Inflammatory macrophage treated with lipopolysaccharide for 4 hours (primary cell): ENCODE measurements at regions not wholly inside any gene's neighbourhood (a gene's known extent, or its start where the extent isn't known, plus 50 kb on each side); places are given as distances from the start of the nearest gene placed in this dataset.

Experiments used
- DNase-seq: peaks from one replicate; pipeline ENCODE4 v3.0.0-alpha.2; 2020

DNA sequence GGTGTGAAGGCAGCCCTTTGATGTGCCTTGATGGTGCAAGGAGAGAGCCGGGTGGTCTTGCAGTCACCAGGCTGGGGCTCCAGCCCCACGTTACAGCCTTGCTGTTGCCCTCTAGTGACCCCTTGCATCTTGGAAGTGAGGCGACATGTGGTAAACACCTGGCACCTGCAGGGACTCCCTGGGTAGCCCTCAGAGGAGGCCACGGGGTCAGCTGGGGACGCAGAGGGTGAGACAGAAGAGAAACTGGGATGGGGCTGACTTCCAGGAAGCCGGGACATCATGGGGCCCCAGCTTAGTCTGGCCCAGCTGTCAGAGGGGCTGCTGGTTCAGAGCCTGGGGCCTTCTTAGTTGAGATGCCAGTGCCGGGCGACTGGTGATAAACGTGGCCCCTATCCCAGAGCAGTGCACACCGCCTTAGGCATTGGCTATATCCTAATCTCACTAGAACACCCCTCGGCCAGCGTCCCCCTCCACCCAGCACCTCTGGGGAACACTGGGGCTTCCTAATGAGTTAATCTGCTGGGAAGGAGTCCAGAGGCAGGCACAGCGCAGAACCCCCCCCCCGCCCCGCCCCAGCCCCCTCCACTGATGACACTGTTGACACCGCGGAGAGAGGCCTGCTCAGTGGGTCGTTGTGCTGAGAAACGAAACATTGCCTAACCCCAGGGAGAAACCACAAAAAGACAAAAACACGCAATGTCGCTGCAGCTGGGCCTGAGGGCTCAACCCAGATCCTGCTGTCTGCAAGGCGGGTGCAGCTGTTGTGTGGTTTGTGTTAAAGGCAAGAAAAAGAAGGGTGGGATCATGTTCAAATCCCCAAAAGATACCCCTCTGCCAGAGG, 60.5 kb upstream of the KLF13 start:
- peak; percentile 88 for DNase-seq

DNA sequence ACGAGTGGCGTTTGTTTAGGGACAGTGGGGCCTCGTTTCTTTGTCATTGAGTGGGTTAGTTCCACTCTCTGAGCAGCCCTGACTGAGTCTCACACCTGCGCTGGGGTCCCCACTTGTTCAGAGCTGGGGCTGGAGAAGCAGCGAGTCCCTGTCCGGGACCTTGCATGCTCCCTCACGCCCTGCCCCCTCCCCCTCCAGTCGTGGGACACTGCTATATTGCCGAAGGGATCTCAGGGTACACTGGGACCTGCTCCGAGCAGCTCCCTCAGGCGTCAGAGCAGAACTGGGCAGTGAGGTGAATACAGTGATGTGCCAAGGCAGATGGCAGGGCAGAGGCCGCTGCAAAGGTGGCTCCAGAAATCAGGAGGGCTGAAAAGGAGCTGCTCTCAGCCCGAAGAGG, 59.9 kb upstream of the KLF13 start:
- DNase-seq = no peak

DNA sequence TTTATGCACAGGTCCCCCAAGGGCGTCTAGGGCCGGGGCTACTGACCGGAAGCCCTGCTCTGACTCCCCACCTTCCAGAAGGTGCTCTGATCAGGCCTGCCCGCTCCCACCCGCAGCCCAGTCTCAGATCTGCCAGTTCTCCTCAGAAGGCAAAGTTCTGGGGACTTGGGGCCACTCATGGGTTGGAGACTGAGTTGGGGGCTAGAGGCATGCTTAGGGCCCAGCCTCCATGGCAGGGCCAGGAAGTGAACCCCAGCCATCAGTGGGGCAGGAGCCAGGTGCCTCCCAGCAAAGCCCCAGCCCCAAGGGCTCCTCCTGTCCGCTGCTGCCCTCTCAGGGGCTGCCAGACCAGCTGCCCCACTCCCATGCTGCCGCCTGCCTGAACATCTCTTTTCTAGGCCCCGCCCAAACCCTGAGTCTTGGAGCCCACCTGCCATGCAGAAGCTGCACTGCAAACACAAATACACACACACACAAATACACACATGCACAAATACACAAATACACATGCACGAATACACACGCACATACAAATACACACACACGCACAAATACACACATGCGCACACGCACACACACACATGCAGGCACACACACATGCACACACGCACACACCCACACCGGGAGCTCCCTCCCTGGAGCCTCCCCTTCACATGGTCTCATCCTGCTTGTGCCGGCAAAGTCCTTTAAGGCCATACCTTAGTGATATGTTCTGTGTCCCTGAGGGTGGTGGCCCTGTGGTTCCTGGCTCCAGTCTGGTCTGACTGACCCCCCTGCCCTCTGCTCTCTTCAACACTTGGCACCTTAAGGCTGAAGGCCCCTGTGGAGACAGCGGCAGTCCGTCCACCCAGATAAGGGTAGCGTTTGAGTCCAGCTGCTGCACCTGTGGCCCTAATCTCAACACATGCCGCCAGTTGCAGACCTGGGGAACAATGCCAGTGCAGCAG, 59.2 kb upstream of the KLF13 start:
- no peak for DNase-seq

DNA sequence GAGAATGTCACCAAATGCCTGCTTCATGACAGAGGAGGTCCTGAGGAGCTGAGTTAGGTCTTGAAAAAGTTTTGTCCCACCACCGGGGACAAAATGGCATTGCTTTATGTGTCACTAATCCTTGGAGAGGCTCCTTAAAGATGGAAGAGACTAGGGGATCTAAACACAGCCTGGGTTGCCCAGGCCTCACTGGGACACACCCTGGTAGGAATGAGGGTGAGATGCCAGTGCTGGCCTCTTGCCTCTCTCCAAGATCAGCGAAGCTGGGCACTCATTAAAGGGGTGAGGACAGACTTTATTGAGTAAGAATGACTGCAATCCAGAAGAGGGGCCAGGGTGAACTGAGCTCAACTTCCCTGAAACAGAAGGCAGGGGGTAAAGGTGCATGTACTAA, 58.5 kb upstream of the KLF13 start:
- DNase-seq = peak; percentile 39

DNA sequence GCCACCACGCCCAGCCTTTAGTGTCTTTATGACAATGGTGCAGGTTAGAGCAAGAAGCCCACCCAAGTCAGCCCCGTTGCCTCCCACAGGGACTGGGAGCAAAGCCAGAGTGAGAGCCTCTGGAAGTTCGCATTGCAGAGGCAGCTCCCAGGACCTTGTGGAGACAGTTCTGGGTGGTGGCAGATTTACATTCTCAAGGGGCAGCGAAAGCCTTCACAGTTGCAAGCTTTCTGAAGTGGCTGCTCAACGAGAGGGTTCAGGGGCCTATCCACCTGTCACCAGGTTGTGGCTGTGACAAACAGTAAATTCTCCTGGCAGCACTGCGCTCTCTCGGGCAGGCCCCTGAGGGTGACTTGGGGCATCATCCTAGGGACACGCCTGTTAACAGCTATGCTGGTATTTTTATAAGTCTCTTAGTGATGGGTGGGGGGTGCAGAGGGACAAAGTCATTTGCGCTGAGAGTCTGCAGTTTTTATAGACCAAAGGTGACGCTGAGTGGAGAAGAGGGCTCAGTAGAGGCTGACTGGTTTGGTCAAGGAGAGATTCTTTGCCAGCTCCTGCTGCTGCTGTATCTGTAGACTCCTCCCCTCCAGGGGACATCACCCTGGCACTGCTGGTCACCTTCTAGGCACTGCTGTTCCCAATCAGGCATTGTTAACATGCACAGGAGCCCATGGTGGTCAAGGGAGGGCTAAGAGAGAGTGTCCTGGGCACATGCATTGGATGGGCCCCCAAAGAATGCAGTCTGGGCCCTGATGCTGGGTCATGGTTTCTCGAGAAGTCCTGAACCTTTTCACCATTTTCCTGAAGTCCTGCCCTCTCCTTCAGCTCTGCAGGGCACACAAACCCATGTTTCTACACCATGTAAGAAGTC, 57.5 kb upstream of the KLF13 start:
- no peak for DNase-seq

DNA sequence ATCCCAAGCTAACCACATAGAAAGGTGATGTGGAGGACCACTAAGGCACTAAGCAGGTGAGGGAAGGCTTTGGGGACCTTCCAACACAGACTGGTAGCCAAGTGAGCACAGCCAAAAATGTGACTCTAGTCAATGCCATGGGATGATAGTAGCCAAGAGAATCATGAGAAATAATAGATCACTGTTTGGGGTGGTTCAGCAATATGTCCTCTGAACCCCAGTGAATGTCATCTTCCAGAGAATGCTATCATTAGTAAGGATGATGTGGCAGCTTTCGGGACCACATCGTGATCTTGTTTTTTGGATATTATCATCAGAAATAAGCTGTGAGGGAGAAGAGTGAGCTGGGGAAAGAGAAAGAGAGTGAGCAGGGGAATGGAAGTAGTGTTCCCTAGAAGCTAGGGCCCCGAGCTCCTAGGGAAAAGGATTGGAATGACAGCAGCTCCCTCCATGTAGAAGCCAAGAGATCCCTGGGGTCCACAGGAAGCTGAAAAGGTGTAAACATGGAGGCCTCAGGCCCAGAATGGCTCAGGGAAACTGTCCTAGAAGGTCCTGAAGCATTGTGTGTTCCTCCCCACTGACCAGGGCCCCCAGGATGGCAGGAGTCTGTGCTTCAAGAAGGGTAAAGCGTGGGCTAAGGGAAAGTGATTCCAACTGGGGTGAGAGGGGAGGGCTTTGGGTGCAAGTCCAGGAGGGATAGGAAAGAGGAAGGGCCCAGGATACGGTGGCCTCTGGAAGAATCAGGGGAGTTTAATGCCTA, 56.6 kb upstream of the KLF13 start:
- no peak for DNase-seq

DNA sequence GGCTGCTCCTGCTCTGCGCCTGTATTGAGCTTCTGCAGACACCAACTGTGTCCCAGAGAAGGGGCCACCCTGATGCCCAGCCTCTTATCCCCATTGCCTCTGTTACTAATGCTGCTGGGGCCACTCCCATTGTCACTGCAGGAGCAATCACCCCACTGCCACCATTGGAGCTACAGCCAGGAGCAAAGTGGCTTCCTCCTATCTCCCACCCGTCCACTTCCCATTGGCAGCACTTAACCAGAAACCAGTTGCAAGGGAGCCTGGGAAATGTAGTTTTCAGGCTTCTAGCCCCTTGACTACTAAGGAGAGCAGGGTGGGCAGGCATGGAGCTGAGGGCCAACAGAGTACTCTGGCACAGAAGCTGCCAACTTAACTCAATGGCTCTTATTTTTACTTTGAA, 55.9 kb upstream of the KLF13 start:
- DNase-seq = peak; percentile 44

DNA sequence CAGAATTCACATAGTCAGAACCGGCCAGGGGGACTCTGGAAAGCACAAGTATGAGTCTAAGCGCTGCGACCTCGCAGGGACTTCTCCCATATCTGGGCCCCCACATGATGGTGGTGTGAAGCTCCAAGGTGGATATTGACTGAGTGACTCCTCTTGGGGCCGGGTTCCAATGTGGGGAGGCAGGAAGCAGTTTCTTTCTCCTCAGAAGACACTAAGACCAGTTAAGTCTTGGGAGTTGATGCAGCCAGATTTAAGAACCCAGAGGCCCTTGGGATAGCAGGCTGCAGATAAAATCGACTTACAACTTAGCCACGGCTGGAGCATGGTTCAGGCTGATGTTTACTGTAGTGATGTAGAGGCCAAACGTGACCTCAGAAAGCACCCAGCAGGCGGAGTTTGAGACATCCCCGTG, 55.4 kb upstream of the KLF13 start:
- no peak for DNase-seq

DNA sequence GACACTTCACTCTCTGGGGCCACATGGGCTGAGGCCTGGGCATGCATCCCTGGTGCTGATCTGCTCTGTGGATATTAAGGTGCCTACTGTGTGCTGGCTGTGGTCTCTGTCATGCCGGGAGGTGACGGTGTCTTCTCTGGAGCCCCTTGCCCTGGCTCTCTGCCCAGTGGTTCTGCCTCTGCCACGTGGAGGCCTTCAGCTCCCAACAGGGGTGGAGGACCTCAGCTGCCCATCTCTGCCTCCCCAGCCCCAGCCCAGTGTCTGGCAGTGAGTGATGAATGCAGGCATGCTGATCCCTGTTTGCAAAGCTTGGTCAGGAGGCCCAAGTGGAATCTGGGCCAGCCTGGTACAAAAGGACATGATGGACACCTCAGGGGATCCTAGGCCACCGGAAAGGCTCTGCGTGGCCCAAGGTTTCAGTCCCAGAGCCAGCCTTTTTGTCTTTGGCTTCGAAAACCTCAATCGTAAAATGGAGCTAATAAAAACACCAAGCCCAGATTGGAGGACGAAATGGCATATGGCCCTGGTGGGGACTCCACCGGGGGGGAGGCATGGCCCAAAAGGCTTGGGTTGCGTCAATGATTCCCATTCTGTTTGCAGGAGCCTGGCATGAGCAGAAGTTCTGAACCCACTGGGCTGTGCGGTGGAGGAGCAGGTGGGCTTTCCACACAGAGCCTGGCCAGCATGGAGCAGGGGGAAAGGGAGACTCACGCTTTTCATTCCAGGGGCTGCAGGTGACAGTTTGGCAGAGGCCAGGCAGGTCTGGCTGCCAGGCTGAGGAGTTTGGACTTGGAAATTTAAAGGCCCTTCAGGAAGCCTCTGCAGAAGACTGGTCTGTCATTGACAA, 54.7 kb upstream of the KLF13 start:
- no peak for DNase-seq

DNA sequence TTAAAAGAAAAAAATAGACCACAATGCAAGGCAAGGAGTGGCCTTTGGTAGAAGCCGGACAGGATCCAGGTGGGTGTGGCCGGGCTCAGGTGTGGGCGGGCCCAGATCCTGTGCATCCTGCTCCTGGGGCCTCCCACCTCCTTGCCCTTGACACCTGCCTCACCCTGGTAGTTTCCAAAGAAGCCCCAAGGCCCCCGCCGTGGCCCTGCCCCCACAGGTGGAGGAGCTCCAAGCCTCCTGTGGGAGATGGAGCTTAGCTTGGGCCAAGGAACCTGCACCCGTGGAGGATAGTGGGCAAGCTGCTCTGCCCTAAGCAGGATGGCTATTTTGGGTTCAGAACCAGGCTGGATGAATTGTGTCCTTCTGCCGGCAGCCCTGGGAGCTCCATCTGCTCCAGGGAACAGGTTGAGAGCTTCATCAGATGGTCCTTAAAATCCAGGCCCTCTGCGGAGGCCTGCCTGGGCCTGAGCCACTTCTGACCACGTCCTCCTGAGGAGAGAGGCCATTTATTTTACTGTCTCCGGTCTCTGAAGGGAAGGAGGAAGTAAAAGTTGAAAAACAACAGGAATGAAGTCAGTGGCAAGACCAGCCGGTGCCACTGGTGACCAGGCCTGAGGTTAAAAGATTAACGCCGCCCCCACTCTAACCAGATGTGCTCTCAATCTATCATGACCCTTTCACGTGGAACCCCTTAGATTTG, 53.9 kb upstream of the KLF13 start:
- DNase-seq = peak; percentile 59

DNA sequence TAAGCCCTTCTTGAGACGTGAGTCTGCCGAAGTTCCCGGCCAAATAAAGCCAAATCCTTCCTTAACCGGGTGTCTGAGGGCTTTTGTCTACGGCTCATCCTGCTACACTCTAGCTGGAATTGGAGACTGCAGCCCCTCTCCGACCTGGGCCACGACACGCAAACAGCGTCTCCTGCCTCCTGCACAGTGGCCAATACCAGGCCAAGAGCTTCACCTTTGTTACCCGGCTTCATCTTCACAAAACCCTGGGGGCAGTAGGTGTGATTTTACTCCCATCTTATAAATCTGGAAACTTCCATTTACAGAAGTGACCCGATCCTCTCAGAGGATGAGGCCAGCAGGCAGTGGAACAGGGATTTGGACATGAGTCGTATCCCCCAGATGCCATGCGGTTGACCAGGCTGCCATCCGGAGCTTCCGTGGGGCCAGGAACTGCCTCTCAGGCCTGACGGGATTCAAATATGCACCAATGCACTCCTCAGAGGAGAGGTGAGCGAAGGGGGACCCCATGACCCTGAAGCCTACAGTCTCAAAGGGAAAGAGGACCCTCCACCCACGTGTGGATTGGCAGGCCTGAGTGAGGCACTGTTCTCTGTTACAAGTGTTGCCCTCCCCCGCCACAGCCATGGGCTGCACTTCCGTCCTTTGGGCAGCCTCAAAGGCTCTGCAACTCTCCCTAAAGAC, 53.2 kb upstream of the KLF13 start:
- DNase-seq = no peak

DNA sequence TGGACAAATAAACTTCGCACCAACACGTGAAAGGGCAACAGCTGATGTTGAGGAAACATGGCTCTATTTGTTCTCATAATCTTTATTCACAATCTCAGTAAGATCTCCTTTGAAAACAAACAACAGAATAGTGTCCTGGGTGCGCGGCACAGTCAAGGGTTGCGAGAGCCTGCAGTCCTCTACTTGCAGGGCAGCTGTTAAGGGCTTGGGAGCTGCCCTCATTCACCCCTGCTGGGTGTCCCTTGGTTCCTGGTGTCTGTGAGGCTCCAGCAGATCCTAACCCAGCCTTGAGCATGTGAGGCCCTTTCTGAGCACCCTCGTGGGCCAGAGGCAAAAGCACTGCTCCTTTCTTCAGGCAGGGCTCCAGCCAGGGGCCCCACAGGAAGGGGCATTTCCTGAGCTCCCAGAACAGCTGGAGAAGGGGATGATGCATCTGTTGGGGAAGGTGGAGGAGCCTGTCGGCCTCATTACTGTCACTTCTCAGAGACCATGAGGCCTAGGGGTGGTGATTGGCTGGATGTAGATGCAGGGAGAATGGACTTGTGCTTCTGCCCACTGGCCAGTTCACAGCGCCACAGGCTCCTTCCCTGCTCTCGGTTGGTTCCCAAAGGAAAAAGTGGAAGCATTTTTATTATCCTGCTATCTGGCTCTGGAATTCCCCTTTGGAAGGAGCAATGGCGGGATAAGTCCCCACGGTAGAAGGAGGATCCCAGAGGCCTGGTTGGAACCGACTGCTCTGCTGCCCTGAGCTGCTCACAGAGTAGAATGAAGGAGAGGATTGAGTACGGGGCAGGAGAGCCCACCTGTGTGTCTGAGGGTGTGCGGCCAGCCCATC, 51.9 kb upstream of the KLF13 start:
- DNase-seq = no peak

DNA sequence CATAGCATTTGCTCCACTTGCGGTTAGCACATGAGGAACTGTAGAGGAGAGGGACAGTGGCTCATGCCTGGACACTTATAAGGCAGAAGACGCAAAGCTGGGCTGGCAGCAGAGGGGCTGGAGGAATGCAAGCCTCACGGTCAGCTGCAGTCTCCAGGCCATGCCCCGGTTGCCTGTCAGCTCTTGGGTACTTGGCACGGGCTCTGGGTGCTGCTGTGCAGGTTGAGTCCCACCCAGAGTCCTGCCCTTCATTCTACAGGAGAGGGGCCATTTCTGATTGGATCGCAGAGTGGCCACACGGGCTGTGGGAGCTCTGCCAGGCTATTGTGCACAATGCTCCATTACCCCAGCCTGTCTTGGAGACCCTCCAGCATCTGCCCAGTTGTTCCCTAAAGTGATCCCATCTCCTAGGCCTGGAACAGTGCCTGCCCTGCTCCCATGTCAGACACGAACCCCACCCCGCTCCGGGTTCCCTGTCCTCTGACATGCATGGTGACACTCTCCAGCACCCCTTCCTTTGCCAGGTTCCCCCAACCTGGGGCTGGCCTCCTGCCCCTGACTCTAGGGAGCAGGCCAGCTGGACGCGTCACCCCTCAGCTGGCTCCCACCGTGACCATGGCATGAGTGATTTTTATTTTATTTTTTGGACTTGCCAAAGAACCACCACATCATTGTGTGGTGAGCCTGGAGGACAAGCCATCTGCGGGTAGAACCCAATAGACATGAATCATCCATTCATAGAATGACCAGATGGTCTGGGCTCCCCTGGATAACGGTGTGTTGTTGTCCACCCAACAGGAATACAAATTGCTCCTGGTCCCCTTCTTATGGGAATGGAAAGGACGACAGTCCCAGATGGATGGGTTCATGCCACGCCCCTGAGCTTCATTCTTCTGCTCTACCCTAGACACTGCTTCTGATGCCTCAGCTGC, 51.0 kb upstream of the KLF13 start:
- no peak for DNase-seq

DNA sequence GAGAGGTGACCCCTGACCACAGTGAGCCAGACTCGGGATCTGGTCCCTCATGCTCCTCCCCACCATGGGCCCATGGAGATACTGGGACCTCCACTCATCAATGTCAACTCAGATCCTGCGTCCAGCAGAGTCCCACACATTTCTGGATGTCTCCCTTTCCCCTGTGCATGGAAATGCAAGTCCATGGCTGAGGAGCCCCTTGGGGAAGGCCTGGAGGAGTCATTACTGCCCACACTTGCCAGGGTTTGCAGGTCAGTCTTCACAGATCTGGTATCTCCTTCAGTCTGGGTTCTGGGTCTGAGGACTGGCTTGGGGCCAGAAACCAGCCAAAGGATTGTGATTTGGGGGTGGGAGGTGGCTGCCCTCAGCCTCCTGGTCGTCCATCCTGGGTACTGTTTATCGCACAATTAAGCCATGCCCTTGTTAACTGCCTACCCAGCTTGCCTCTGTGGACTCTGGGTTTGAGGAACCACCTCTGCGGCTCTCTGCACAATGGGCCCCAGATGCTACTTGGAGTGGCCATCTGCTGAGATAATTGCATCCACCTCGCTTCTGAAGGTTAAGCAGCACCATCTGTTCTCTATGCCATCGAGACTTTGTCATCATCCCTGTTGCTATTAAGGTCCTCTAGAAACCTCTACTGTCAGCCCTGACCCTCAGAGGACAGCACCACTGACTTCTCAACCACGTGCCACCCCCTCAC, 49.9 kb upstream of the KLF13 start:
- no peak for DNase-seq
